ENCODE measurements at regions not wholly inside any gene's neighbourhood (a gene's known extent, or its start where the extent isn't known, plus 50 kb on each side); places are given as distances from the start of the nearest gene placed in this dataset.

DNA sequence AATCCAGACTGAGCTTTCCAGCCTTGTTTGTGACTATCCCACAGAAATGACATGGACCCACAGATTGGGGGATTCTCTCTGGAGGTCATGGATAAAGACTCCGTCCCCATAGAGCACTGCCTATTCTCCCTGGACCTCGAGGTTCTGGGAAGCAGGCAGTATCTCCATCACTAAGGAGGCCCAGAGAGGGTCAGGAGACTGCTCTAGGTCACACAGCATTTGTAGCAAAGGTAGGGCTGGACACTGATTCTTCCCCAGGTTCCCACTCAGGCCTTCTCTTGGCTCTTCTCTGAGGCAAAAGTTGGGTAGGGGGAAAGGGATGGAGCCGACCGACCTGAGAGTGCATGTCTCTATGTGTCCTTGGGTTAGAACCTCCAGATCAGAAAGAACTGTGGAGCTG is 80.9 kb downstream of the PTPRS start:
- Histone ChIP-seq H3K9ac (ENCODE audit: low read length) (no peak overlapping the region), H4K20me1 (ENCODE audit: insufficient read depth) (no peaks in the 10 kb centered on the region), H3K79me2 (replicated peaks; ENCODE audit: insufficient read depth, low read length) (no peaks in the 10 kb centered on the region), H3K9me3 (ENCODE audit: low read length) (peaks cover 3% of the 10 kb centered on the region), H3K27me3 (ENCODE audit: insufficient read depth, low read depth, low read length) (no peaks in the 10 kb centered on the region), H2AFZ (ENCODE audit: low read depth, low read length) (no peak overlapping the region), H3K36me3 (ENCODE audit: insufficient read depth, low read length) (peaks cover 30% of the 10 kb centered on the region), H3K9me2 (ENCODE audit: insufficient read depth, low read length) (no peaks in the 10 kb centered on the region), H3K27ac (ENCODE audit: low read length) (no peak overlapping the region), H3K4me3 (ENCODE audit: low read length) (no peak overlapping the region), H3K4me2 (ENCODE audit: low read length) (no peak overlapping the region), H3F3A (ENCODE audit: insufficient read depth, low read length, poor library complexity, severe bottlenecking) (no peaks in the 10 kb centered on the region)
- TF ChIP-seq CTCF (IDR thresholded peaks at IDR 0.05; ENCODE audit: poor library complexity, severe bottlenecking): no peak
- TF ChIP-seq MXI1 (conservative IDR thresholded peaks at IDR 0.05; ENCODE audit: poor library complexity, severe bottlenecking): no peak
- no peak for TF ChIP-seq SMC3 (conservative IDR thresholded peaks at IDR 0.05; ENCODE audit: poor library complexity)
- TF ChIP-seq EZH2 (IDR thresholded peaks at IDR 0.05; ENCODE audit: borderline replicate concordance, insufficient read depth, low read length, poor library complexity, severe bottlenecking): no peak
- TF ChIP-seq EP300 (conservative IDR thresholded peaks at IDR 0.05; ENCODE audit: poor library complexity, severe bottlenecking): no peak

DNA sequence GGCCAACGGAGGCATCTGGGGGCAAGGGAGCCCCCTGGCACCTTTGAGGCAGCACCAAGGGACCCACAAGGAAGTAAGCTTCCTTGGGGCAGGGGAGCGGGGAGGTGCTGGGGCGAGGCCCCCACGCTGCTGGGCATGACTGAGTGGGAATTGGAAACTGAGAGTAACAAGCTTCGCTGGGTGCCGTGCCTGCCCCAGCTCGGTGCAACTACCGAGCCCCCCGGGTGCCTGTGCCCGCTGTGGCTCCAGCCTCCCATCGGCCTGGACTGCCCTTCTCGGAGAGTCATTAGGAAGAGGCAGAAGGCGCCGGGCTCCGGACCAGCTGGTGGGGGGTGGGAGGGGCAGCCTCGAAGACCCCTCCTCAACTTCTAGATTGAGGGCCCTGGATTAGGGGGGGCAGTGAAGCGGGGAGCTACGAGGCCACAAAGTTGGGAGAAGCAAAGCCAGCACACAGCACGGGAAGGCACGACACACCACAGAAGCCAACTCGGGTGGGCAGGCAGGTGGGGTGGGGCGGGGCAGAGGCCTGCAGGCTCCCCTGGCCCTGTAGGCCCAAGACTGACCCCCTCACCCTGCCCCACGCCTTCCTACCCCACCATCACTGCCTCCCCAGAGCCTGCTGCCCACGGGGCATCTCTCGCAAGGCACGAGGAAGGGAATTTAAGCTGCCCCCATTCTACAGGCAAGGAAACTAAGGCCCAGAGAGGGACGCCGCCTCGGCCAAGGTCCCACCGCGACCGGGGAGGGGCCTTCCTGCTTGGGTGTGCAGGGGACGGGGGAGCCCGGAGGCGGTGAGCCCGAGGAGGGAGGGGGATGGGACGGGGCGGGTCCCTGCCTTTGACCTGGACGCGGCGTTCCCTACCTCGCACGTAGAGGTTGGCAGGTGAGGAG is 83.2 kb downstream of the PTPRS start:
- H3K36me3 ChIP-seq (ENCODE audit: insufficient read depth, low read length): peaks cover 30% of the 10 kb centered on the region
- TF ChIP-seq CTCF (IDR thresholded peaks at IDR 0.05; ENCODE audit: poor library complexity, severe bottlenecking): no peak
- no peak overlapping the region for H3K4me3 ChIP-seq (ENCODE audit: low read length)
- H2AFZ ChIP-seq (ENCODE audit: low read depth, low read length): no peak overlapping the region
- peaks cover 9% of the 10 kb centered on the region for H3K9me3 ChIP-seq (ENCODE audit: low read length)
- H3K27me3 ChIP-seq (ENCODE audit: insufficient read depth, low read depth, low read length): no peaks in the 10 kb centered on the region
- no peaks in the 10 kb centered on the region for H3K9me2 ChIP-seq (ENCODE audit: insufficient read depth, low read length)
- no peak overlapping the region for H3K4me2 ChIP-seq (ENCODE audit: low read length)
- no peak overlapping the region for H3K27ac ChIP-seq (ENCODE audit: low read length)
- H4K20me1 ChIP-seq (ENCODE audit: insufficient read depth): no peaks in the 10 kb centered on the region
- H3K79me2 ChIP-seq (replicated peaks; ENCODE audit: insufficient read depth, low read length): no peaks in the 10 kb centered on the region
- H3F3A ChIP-seq (ENCODE audit: insufficient read depth, low read length, poor library complexity, severe bottlenecking): no peaks in the 10 kb centered on the region
- no peak overlapping the region for H3K9ac ChIP-seq (ENCODE audit: low read length)

DNA sequence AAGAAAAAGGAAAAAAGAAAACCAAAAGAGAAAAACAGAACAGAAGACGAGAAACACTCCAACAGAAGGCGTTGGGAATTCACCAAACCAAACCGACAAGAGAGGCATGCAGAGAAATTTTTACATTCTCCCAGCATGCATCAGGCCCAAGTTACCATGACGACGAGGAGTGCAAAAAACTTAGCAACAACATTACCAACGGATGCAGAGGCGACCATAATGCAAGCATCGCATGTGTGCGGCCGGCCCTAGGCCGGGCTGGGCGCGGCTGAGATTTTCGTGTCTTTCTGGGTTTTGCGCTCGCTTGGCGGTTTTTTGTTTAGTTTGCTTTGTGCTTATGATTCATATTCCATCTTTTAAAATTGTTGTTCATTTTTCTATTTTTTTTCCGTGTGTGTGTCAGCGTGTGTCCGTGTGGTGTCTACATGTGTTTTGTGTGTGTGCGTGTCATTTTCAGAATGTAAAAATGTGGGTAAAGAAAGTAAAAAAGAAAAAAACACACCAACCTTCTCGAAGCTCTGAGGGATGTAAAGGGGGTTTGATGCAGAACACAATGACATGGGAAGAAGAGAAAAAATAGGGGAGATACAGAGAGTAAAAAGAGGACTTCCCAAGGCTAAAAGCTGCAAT is 84.9 kb downstream of the PTPRS start:
- peaks cover 9% of the 10 kb centered on the region for H3K9me3 ChIP-seq (ENCODE audit: low read length)
- H4K20me1 ChIP-seq (ENCODE audit: insufficient read depth): no peaks in the 10 kb centered on the region
- no peaks in the 10 kb centered on the region for H3K79me2 ChIP-seq (replicated peaks; ENCODE audit: insufficient read depth, low read length)
- TF ChIP-seq TAF1 (IDR thresholded peaks at IDR 0.05; ENCODE audit: low read depth): no peak
- no peak overlapping the region for H3K4me2 ChIP-seq (ENCODE audit: low read length)
- H3K27ac ChIP-seq (ENCODE audit: low read length): no peak overlapping the region
- H3K36me3 ChIP-seq (ENCODE audit: insufficient read depth, low read length): peaks cover 23% of the 10 kb centered on the region
- no peak overlapping the region for H3K4me3 ChIP-seq (ENCODE audit: low read length)
- H3K9ac ChIP-seq (ENCODE audit: low read length): no peak overlapping the region
- H3K27me3 ChIP-seq (ENCODE audit: insufficient read depth, low read depth, low read length): no peaks in the 10 kb centered on the region
- no peaks in the 10 kb centered on the region for H3F3A ChIP-seq (ENCODE audit: insufficient read depth, low read length, poor library complexity, severe bottlenecking)
- no peaks in the 10 kb centered on the region for H3K9me2 ChIP-seq (ENCODE audit: insufficient read depth, low read length)
- H2AFZ ChIP-seq (ENCODE audit: low read depth, low read length): no peak overlapping the region
